ENCODE measurements at regions not wholly inside any gene's neighbourhood (a gene's known extent, or its start where the extent isn't known, plus 50 kb on each side); places are given as distances from the start of the nearest gene placed in this dataset.

- TF ChIP-seq EP300 (IDR thresholded peaks at IDR 0.05; ENCODE audit: low read length) (no peak), BMI1 (IDR thresholded peaks at IDR 0.05; ENCODE audit: low read length) (no peak), MAFG (tag; conservative IDR thresholded peaks at IDR 0.05) (no peak), ZNF79 (CRISPR knock-in tag; IDR thresholded peaks at IDR 0.05; ENCODE audit: low read depth) (no peak), EGR1 (conservative IDR thresholded peaks at IDR 0.05) (no peak), CTCF (IDR thresholded peaks at IDR 0.05 in 2 of 3, conservative IDR thresholded peaks at IDR 0.05 in 1 of 3; ENCODE audit: insufficient read depth in 2 of 3, low read depth in 1 of 3, low read length in 3 of 3) (no peak), FOS (IDR thresholded peaks at IDR 0.05; ENCODE audit: extremely low read depth, insufficient read length) (no peak), RAD21 (CRISPR knock-in tag; conservative IDR thresholded peaks at IDR 0.05 in 1 of 2, IDR thresholded peaks at IDR 0.05 in 1 of 2) (no peak)
These were observed 153.1 kb downstream of the TRIM36 start for GRCh38 chr5:115016646-115017045.

Data from K562 (cell line).